WERI-Rb-1 (cell line): ENCODE measurements at regions not wholly inside any gene's neighbourhood (a gene's known extent, or its start where the extent isn't known, plus 50 kb on each side); places are given as distances from the start of the nearest gene placed in this dataset.

ENCODE experiments used
- DNase-seq: peaks from one replicate; pipeline ENCODE4 v3.0.0-alpha.2; 2020
- H3K27ac ChIP-seq: fragments of 250-450 bp; sonication (Bioruptor Pico); 2 replicates; pipeline ENCODE4 v1.5.1; 2020; ENCODE audit warnings: mild to moderate bottlenecking, moderate library complexity
- H3K27me3 ChIP-seq: fragments of 250-450 bp; sonication (Bioruptor Pico); 2 replicates; pipeline ENCODE4 v1.5.1; 2021; ENCODE audit warnings: mild to moderate bottlenecking, low read depth, moderate library complexity; ENCODE audit not compliant: insufficient read depth, severe bottlenecking
- H3K36me3 ChIP-seq: fragments of 250-450 bp; sonication (Bioruptor Pico); 2 replicates; pipeline ENCODE4 v1.5.1; 2020; ENCODE audit warnings: mild to moderate bottlenecking, moderate library complexity
- H3K4me3 ChIP-seq: 2 replicates; pipeline ENCODE4 v1.5.1; 2011; ENCODE audit warnings: low read depth, mild to moderate bottlenecking, control low read depth, low read length
- H3K9me3 ChIP-seq: fragments of 250-450 bp; sonication (Bioruptor Pico); 2 replicates; pipeline ENCODE4 v1.5.1; 2021; ENCODE audit warnings: mild to moderate bottlenecking, moderate library complexity; ENCODE audit not compliant: severe bottlenecking
- TF ChIP-seq, protein P1 (sequence below): IDR thresholded peaks from 2 replicates; pipeline ENCODE4 v1.5.1; 2011; ENCODE audit warnings: low read depth, mild to moderate bottlenecking, control low read depth, inconsistent platforms, low read length

DNA sequence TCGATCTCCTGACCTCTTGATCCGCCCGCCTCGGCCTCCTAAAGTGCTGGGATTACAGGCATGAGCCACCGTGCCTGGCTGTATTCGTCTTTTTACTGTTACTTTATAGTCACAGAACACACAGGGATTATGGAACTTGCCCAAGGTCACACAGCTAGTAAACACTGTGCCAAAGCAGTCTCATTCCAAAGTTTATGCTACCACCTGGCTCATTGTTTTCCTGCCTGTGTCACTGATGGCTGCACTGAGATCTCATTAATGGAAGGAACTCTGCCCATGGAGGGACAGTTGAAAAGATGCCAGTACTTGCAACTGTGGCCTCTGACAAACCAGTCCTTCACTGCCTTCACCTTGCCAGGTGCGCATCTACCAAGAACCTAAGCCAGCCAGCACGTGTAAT, 517.7 kb downstream of the BCOR start:
- Histone ChIP-seq H3K9me3 (peaks cover 6% of the 10 kb centered on the region), H3K27me3 (no peaks in the 10 kb centered on the region), H3K4me3 (no peak overlapping the region), H3K27ac (no peak overlapping the region), H3K36me3 (no peaks in the 10 kb centered on the region)
- TF ChIP-seq, protein P1, sequence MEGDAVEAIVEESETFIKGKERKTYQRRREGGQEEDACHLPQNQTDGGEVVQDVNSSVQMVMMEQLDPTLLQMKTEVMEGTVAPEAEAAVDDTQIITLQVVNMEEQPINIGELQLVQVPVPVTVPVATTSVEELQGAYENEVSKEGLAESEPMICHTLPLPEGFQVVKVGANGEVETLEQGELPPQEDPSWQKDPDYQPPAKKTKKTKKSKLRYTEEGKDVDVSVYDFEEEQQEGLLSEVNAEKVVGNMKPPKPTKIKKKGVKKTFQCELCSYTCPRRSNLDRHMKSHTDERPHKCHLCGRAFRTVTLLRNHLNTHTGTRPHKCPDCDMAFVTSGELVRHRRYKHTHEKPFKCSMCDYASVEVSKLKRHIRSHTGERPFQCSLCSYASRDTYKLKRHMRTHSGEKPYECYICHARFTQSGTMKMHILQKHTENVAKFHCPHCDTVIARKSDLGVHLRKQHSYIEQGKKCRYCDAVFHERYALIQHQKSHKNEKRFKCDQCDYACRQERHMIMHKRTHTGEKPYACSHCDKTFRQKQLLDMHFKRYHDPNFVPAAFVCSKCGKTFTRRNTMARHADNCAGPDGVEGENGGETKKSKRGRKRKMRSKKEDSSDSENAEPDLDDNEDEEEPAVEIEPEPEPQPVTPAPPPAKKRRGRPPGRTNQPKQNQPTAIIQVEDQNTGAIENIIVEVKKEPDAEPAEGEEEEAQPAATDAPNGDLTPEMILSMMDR, result no peak
- no peak for DNase-seq

DNA sequence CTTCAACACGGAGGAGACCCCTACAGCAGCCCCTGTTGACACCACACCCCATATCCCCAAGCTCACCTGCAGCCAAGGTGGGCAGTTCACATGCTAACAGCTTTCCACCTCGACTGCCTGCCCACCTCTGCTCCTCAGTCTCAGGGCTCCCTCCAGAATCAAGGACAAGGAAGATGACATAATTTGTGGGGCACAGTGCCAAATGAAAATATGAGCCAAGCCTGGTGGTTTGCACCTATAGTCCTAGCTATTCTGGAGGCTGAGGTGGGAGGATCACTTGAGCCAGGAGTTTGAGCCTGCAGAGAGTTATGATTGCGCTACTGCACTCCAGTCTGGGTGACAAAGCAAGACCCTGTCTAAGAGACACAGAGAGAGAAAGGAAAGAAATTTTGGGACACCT, 516.3 kb downstream of the BCOR start:
- Histone ChIP-seq H3K36me3 (no peaks in the 10 kb centered on the region), H3K27me3 (no peaks in the 10 kb centered on the region), H3K27ac (no peak overlapping the region), H3K4me3 (no peak overlapping the region), H3K9me3 (peaks cover 6% of the 10 kb centered on the region)
- DNase-seq, result no peak
- TF ChIP-seq, protein P1, result no peak

DNA sequence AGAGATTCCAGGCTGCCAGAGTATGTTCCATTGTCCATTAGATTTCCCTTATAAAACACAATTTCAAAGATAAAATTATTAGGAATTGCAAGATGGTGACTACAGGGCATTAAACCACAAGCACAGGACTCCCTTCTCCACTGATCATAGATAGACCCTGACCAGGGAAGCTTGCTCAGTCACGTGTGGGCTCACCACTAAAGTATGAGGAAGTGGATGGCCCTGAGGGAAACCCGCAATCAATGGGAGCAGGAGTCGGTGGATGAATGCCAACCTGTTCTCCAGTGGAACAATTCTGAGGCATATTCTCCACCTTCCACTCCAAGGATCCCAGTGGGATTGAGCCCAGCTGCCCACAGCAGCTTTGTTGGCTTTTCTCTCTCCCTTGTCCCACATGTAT, 515.7 kb downstream of the BCOR start:
- H3K4me3 ChIP-seq, result no peak overlapping the region
- no peaks in the 10 kb centered on the region for H3K36me3 ChIP-seq
- no peak for DNase-seq
- no peaks in the 10 kb centered on the region for H3K27me3 ChIP-seq
- H3K27ac ChIP-seq, result no peak overlapping the region
- peaks cover 6% of the 10 kb centered on the region for H3K9me3 ChIP-seq
- TF ChIP-seq, protein P1, result no peak

DNA sequence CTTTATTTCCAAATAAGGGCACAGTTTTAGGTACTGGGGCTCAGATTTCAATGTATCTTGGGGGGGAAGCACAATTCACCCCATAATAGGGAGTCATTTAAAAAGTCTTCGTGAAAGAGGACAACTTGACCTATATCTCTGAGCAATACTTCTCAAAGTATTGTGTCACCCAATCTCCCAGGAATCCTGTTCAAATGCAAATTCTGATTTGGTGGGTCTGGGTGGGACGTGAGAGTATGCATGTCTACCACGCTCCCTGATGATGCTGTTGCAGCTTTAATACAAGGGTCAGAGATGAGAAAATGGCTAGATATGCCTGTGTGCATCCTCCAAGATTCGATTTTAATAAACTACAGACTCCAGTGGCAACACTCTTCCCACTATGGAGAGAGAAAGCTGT, 514.8 kb downstream of the BCOR start:
- TF ChIP-seq, protein P1, result no peak
- H3K9me3 ChIP-seq, result peaks cover 6% of the 10 kb centered on the region
- no peaks in the 10 kb centered on the region for H3K36me3 ChIP-seq
- DNase-seq, result no peak
- no peak overlapping the region for H3K27ac ChIP-seq
- H3K4me3 ChIP-seq, result no peak overlapping the region
- no peaks in the 10 kb centered on the region for H3K27me3 ChIP-seq

DNA sequence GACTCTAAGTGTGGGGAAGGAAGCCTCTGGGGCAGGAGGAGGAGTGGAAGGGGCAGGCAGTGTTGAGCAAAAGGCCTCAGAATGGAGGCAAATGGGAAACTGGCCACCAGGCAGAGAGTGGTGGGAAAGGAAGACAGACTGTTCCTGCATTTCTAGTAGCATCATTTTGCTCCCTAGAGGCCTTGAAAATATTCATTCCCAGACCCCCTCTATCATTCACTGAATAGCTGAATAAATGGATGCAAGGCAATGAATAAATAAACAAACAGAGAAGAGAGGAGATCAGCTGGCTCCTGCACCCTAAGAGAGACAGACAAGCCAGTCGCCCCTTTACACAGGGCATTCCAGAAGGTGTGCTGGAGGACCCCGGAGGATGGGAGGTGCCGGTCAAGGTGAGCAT, 511.9 kb downstream of the BCOR start:
- TF ChIP-seq, protein P1, result no peak
- Histone ChIP-seq H3K27me3 (no peaks in the 10 kb centered on the region), H3K36me3 (no peaks in the 10 kb centered on the region), H3K9me3 (peaks cover 6% of the 10 kb centered on the region), H3K4me3 (no peak overlapping the region), H3K27ac (no peak overlapping the region)
- no peak for DNase-seq

DNA sequence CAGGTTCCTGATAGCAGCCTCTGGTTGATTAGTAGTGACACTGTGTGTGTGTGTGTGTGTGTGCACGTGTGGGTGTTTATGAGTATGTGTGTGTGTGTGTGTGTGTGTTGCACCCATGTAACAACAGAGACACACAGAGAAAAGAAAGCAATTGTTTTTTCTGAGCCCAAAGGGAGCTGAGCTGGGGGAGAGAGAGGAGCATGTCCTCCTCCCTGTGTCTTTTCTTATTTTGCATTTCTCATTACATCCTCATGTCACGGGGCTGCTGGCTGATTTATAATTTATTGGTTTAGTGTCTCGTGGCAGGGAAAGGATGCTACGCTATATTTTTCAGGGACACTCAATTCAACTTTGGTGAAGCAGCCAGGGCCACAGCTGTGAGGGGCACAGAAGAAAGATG, 511.4 kb downstream of the BCOR start:
- H3K36me3 ChIP-seq, result no peaks in the 10 kb centered on the region
- TF ChIP-seq, protein P1, result no peak
- H3K27ac ChIP-seq, result no peak overlapping the region
- DNase-seq, result no peak
- no peaks in the 10 kb centered on the region for H3K27me3 ChIP-seq
- H3K4me3 ChIP-seq, result no peak overlapping the region
- peaks cover 6% of the 10 kb centered on the region for H3K9me3 ChIP-seq
